DMS114 treated with DMSO at 0.1 percent for 48 hours (cell line): ENCODE measurements at regions not wholly inside any gene's neighbourhood (a gene's known extent, or its start where the extent isn't known, plus 50 kb on each side); places are given as distances from the start of the nearest gene placed in this dataset.
"Not testable (repeated sequence)": the region's sequence is repeated elsewhere in the genome, so short reads cannot be mapped to it uniquely, and the experiment has no call there.

ENCODE experiments used
- DNase-seq: peaks from one replicate; lab custom pipeline; 2025; ENCODE audit not compliant: unreplicated experiment; lab: John Stamatoyannopoulos, UW

- DNase-seq: no peak
These were observed 357.6 kb upstream of the C16orf82 start for GRCh38 chr16:26709175-26709574.

GRCh38 chr16:26709754-26710153, 357.0 kb upstream of the C16orf82 start:
- DNase-seq: no peak

- DNase-seq: no peak
These were observed 356.3 kb upstream of the C16orf82 start for GRCh38 chr16:26710450-26710849.

- DNase-seq: no peak
These were observed 353.9 kb upstream of the C16orf82 start for GRCh38 chr16:26712876-26713275.

- no peak for DNase-seq
These were observed 350.8 kb upstream of the C16orf82 start for GRCh38 chr16:26715969-26716368.

GRCh38 chr16:26717826-26718225, 348.9 kb upstream of the C16orf82 start:
- no peak for DNase-seq

- DNase-seq: no peak
These were observed 345.4 kb upstream of the C16orf82 start for GRCh38 chr16:26721290-26721689.

GRCh38 chr16:26721957-26722356, 344.8 kb upstream of the C16orf82 start:
- DNase-seq: not testable (repeated sequence)

GRCh38 chr16:26724189-26724588, 342.5 kb upstream of the C16orf82 start:
- DNase-seq: no peak

GRCh38 chr16:26727848-26728247, 338.9 kb upstream of the C16orf82 start:
- no peak for DNase-seq

GRCh38 chr16:26729951-26730541, 336.7 kb upstream of the C16orf82 start:
- DNase-seq: no peak

GRCh38 chr16:26731729-26732128, 335.0 kb upstream of the C16orf82 start:
- no peak for DNase-seq

- DNase-seq: no peak
These were observed 333.0 kb upstream of the C16orf82 start for GRCh38 chr16:26733710-26734109.

- no peak for DNase-seq
These were observed 331.2 kb upstream of the C16orf82 start for GRCh38 chr16:26735521-26735920.

- no peak for DNase-seq
These were observed 330.6 kb upstream of the C16orf82 start for GRCh38 chr16:26736084-26736483.

- DNase-seq: no peak
These were observed 326.0 kb upstream of the C16orf82 start for GRCh38 chr16:26740771-26741170.

- no peak for DNase-seq
These were observed 324.7 kb upstream of the C16orf82 start for GRCh38 chr16:26742040-26742439.

- no peak for DNase-seq
These were observed 322.3 kb upstream of the C16orf82 start for GRCh38 chr16:26744430-26744829.

GRCh38 chr16:26747760-26748159, 319.0 kb upstream of the C16orf82 start:
- DNase-seq: no peak

GRCh38 chr16:26749072-26749471, 317.7 kb upstream of the C16orf82 start:
- no peak for DNase-seq

- DNase-seq: no peak
These were observed 314.6 kb upstream of the C16orf82 start for GRCh38 chr16:26752166-26752565.

GRCh38 chr16:26756633-26757032, 310.1 kb upstream of the C16orf82 start:
- DNase-seq: no peak

GRCh38 chr16:26762594-26762993, 304.1 kb upstream of the C16orf82 start:
- DNase-seq: no peak
